Tibial nerve (tissue), 4 donors: ENCODE measurements at regions not wholly inside any gene's neighbourhood (a gene's known extent, or its start where the extent isn't known, plus 50 kb on each side); places are given as distances from the start of the nearest gene placed in this dataset.
"Not testable (repeated sequence)": the region's sequence is repeated elsewhere in the genome, so short reads cannot be mapped to it uniquely, and the experiment has no call there.

Source experiments
- DNase-seq, 2 donors: peaks; one replicate each; pipeline ENCODE4 v3.0.0-alpha.2; 2019; ENCODE audit warnings: low spot score in 2 of 2
- H3K27ac ChIP-seq, 4 donors: fragments of 200-600 bp; sonication (generic) in 3 of 4; one replicate each; pipeline ENCODE4 v1.5.1; 2017 to 2019; ENCODE audit warnings: mild to moderate bottlenecking in 1 of 4
- H3K27me3 ChIP-seq, 2 donors: fragments of 200-600 bp; sonication (generic) in 1 of 2; one replicate each; pipeline versions ENCODE4 v1.5.1 to v1.6.0; 2017 to 2019
- H3K36me3 ChIP-seq, 3 donors: fragments of 200-600 bp; sonication (generic); one replicate each; pipeline ENCODE4 v1.5.1; 2018 to 2019
- H3K4me1 ChIP-seq, 4 donors: fragments of 200-600 bp; sonication (generic) in 3 of 4; one replicate each; pipeline ENCODE4 v1.5.1; 2017 to 2019
- H3K4me3 ChIP-seq, 4 donors: fragments of 200-600 bp; sonication (generic) in 3 of 4; one replicate each; pipeline ENCODE4 v1.5.1; 2017 to 2019; ENCODE audit warnings: mild to moderate bottlenecking in 1 of 4, moderate library complexity in 1 of 4
- H3K9me3 ChIP-seq, 4 donors: fragments of 200-600 bp; sonication (generic) in 3 of 4; one replicate each; pipeline ENCODE4 v1.5.1; 2017 to 2019
- CTCF ChIP-seq, 5 experiments: fragments of 200-600 bp in 3 of 5; fragments of 450-650 bp in 2 of 5; sonication (generic) in 3 of 5; IDR thresholded peaks; one replicate each; pipeline ENCODE4 v1.5.1; 2016 to 2019; ENCODE audit warnings: antibody characterized with exemption in 5 of 5, mild to moderate bottlenecking in 3 of 5, moderate library complexity in 2 of 5
- EP300 ChIP-seq, 2 donors: sonication (generic); formaldehyde crosslinking; IDR thresholded peaks; one replicate each; pipeline ENCODE4 v1.6.1; 2017; ENCODE audit warnings: antibody characterized with exemption in 2 of 2, mild to moderate bottlenecking in 1 of 2
- POLR2A ChIP-seq, 2 donors: fragments of 450-650 bp; IDR thresholded peaks; one replicate each; pipeline ENCODE4 v1.6.1; 2017; ENCODE audit warnings: antibody characterized with exemption in 2 of 2, mild to moderate bottlenecking in 2 of 2, moderate library complexity in 2 of 2
- WGBS, 2 donors: methylation state at CpG; one replicate each; pipeline ENCODE4 v1.1.5; 2018; 5-methylcytosine and 5-hydroxymethylcytosine counted together

DNA sequence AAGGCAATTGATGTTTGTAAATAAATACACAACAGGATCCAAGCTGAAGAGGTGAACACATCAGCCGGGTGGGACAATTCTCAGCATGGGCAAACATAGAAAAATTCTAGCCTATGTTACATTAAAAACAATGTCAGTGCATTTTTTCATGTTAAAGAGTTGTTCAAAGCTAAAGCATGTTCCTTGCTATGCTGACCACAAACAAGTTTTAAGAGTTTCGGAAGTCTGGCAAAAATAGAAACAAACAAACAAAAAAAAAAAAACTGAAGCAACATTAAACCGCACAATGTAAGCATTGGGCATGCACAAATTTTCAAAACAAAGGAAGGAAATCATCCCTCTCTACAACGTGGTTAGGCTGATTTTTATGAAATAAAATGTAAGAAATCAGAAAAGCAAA lies 185.8 kb downstream of the FOXD4L6 start:
- whole genome bisulfite sequencing, 2 donors, result 71 to 74% methylated on average over 4 of the region's 4 CpGs
- H3K36me3 ChIP-seq, DNase-seq, H3K27me3 ChIP-seq, H3K4me1 ChIP-seq, H3K27ac ChIP-seq, H3K4me3 ChIP-seq: not testable (repeated sequence)
- H3K9me3 ChIP-seq, result peaks cover 0 to 29% (median 8%) of the 10 kb centered on the region in 4 donors

- WGBS, 2 donors, result 81 to 100% methylated on average over 1 of the region's 1 CpG
- not testable (repeated sequence) for DNase-seq, H3K4me3 ChIP-seq, H3K27ac ChIP-seq, H3K36me3 ChIP-seq, H3K27me3 ChIP-seq, H3K4me1 ChIP-seq
- H3K9me3 ChIP-seq, result peaks cover 0 to 47% (median 16%) of the 10 kb centered on the region in 4 donors
These were observed 188.6 kb downstream of the FOXD4L6 start for GRCh38 chr9:40939888-40940209.

GRCh38 chr9:40939201-40939887 lies 189.1 kb downstream of the FOXD4L6 start:
- not testable (repeated sequence) for DNase-seq, H3K27me3 ChIP-seq, H3K36me3 ChIP-seq, H3K4me1 ChIP-seq, H3K4me3 ChIP-seq, H3K27ac ChIP-seq
- 81 to 86% methylated on average over 15 of the region's 15 CpGs for WGBS, 2 donors
- peaks cover 0 to 52% (median 16%) of the 10 kb centered on the region in 4 donors for H3K9me3 ChIP-seq

GRCh38 chr9:40935336-40935735 lies 193.1 kb downstream of the FOXD4L6 start:
- peaks cover 0 to 81% (median 25%) of the 10 kb centered on the region in 4 donors for H3K9me3 ChIP-seq
- no peaks in the 10 kb centered on the region for H3K4me1 ChIP-seq
- no peak overlapping the region for H3K4me3 ChIP-seq
- peaks cover 0 to 19% (median 0%) of the 10 kb centered on the region in 3 donors for H3K36me3 ChIP-seq
- no peak overlapping the region for H3K27ac ChIP-seq
- 80 to 83% methylated on average over 7 of the region's 7 CpGs for WGBS, 2 donors
- no peaks in the 10 kb centered on the region for H3K27me3 ChIP-seq
- TF ChIP-seq CTCF (IDR thresholded peaks at IDR 0.05) (no peak), EP300 (IDR thresholded peaks at IDR 0.05) (no peak), POLR2A (IDR thresholded peaks at IDR 0.05) (no peak)
- no peak for DNase-seq

DNA sequence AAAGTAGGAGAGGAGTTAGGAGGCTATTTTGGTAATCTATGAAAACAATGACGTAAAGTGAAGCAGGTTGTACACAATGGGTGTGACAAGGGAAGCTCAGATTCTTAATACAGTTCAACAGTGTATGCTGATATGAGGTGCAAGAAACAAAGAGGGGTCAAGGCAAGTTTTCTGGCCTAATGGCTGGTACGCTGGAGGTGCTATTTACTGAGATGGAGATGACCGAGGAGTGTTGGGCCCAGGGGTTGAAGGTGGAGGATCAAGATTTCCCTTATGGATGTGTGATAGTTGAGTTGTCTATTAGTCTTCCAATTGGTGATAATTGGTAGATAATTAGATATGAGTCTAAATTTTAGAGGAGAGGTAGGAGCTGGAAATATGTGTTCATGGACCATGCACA lies 194.0 kb downstream of the FOXD4L6 start:
- H3K4me1 ChIP-seq, H3K4me3 ChIP-seq, H3K27ac ChIP-seq, H3K27me3 ChIP-seq, DNase-seq: not testable (repeated sequence)
- Histone ChIP-seq H3K36me3 (peaks cover 0 to 19% (median 0%) of the 10 kb centered on the region in 3 donors), H3K9me3 (peaks cover 0 to 85% (median 26%) of the 10 kb centered on the region in 4 donors)
- WGBS, 2 donors, result 91 to 92% methylated on average over 3 of the region's 3 CpGs

DNA sequence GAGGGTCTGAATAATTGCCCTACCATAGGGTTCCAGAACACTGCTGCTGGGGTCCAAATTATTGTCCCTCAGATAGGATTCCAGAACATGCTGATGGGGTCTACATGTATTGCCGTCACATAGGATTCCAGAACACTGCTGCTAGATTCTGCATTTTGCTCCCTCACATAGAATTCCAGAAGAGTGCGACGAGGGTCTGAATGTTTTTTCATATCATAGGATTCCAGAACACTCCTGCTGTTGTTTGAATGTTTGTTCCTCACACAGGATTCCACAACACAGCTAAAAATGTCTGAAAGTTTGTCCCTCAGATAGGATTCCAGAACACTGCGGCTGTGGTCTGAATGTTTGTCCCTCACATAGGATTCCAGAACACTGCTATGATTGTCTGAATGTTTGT lies 198.1 kb downstream of the FOXD4L6 start:
- DNase-seq, H3K27ac ChIP-seq, H3K4me3 ChIP-seq, H3K27me3 ChIP-seq, H3K4me1 ChIP-seq: not testable (repeated sequence)
- Histone ChIP-seq H3K9me3 (peaks cover 5 to 93% (median 38%) of the 10 kb centered on the region in 4 donors), H3K36me3 (peaks cover 0 to 15% (median 0%) of the 10 kb centered on the region in 3 donors)
- WGBS, 2 donors, result 86 to 90% methylated on average over 4 of the region's 4 CpGs

GRCh38 chr9:40929488-40929845 lies 199.0 kb downstream of the FOXD4L6 start:
- WGBS, 2 donors, result 70 to 84% methylated on average over 6 of the region's 6 CpGs
- not testable (repeated sequence) for H3K27ac ChIP-seq, H3K4me1 ChIP-seq, H3K27me3 ChIP-seq, DNase-seq, H3K4me3 ChIP-seq
- Histone ChIP-seq H3K36me3 (peaks cover 0 to 11% (median 0%) of the 10 kb centered on the region in 3 donors), H3K9me3 (peaks cover 5 to 93% (median 40%) of the 10 kb centered on the region in 4 donors)

DNA sequence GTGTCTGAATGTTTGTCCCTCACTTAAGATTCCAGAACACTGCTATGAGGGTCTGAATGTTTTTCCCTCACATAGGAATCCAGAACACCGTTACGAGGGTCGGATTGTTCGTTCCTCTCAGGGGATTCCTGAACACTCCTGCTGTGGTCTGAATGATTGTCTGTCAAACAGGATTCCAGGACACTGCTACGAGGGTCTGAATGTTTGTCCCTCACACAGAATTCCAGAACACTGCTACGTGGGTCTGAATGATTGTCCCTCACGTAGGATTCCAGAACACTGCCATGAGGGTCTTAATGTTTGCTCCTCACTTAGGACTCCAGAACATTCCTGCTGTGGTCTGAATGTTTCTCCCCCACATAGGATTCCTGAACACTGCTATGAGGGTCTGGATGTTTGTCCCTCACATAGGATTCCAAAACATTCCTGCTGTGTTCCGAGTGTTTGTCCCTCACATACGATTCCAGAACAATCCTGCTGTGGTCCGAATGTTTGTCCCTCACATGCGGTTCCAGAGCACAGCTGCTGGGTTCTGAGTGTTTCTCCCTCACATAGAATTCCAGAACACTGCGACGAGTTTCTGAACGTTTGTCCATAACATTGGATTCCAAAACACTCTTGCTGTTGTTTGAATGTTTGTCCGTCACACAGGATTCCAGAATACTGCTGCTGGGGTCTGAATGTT lies 199.5 kb downstream of the FOXD4L6 start:
- no peak for DNase-seq
- H3K27me3 ChIP-seq, result no peaks in the 10 kb centered on the region
- peaks cover 5 to 93% (median 43%) of the 10 kb centered on the region in 4 donors for H3K9me3 ChIP-seq
- H3K27ac ChIP-seq, result no peak overlapping the region
- peaks cover 0 to 6% (median 0%) of the 10 kb centered on the region in 3 donors for H3K36me3 ChIP-seq
- H3K4me3 ChIP-seq, result no peak overlapping the region
- WGBS, 2 donors, result 72 to 78% methylated on average over 15 of the region's 15 CpGs
- TF ChIP-seq POLR2A (IDR thresholded peaks at IDR 0.05) (no peak), CTCF (IDR thresholded peaks at IDR 0.05) (no peak), EP300 (IDR thresholded peaks at IDR 0.05) (no peak)
- no peaks in the 10 kb centered on the region for H3K4me1 ChIP-seq
